GM19468 (cell line): ENCODE measurements at regions not wholly inside any gene's neighbourhood (a gene's known extent, or its start where the extent isn't known, plus 50 kb on each side); places are given as distances from the start of the nearest gene placed in this dataset.

ENCODE experiments used
- ATAC-seq: cut with Tn5 transposase; IDR thresholded peaks from one replicate; pipeline ENCODE4 v1.9.1; 2021; ENCODE audit warnings: mild to moderate bottlenecking, moderate library complexity, moderate number of reproducible peaks; ENCODE audit not compliant: unreplicated experiment; ENCODE audit errors: extremely low read depth

DNA sequence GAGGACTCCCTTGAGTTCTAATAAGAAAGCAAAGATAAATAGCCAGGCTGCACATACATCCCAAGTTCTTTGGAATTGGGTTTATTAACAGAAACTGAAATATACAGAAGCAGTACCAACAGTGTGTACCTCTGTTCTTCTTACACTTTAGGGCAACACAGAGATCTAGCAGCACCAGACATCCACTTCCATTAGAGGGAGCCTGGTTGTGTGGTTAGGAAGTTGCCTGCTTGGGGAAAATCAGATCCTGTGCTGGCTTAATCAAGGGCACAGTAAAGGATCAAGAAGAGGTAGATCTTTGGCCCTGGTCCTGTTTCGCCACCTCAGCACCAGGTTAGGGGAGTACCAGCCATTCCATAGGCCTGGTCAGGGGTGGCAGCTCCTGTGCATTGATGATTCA is 231.1 kb upstream of the ARHGAP24 start:
- ATAC-seq = no peak

DNA sequence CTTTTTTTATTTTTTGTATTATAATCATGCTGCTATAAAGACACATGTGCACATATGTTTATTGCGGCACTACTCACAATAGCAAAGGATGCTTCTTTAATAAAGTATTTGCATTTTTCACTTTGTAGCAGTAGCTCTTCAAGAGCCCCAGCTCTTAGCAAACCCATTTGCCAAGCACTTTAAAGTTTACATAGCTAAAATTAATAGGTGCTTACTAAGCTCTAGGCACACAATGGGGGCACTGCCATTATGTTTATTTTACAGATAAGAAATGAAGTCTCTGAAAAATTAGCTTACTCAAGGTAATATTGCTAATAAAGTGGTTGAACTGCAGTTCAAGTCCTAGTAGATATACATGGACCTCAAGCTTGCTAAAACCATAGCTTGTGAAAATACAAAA is 230.3 kb upstream of the ARHGAP24 start:
- ATAC-seq = no peak

- ATAC-seq = no peak
Measured at GRCh38 chr4:85246055-85246454, 228.9 kb upstream of the ARHGAP24 start.

- ATAC-seq = no peak
Measured at GRCh38 chr4:85250852-85251251, 224.1 kb upstream of the ARHGAP24 start.

DNA sequence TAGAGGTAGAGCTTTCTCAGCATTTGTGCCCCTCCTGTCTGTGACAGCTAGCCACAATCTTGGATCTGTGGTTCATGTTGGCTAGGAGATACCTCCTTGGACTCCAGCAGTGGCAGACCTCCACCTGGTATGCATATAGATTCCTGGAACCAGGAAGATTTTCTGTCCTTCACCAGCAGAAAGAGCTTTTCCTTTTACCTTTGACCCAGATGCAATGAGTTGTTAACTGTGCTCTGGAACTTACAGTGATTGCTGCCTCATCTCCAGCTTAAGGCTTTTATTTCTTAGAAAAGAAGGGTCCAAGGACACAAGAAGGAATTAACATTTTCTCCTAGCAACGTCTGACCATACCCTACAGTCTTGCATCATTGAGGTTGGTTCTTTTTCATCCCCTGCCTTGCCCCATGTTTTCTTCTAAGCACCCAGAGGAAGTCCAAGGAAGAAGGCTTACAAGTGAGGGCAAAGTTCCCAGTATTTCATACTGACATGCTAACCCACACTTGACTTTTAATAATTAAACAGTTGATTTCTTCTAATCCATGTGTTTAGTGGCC is 217.1 kb upstream of the ARHGAP24 start:
- ATAC-seq = no peak

- ATAC-seq = no peak
Measured at GRCh38 chr4:85260064-85260463, 214.9 kb upstream of the ARHGAP24 start.

DNA sequence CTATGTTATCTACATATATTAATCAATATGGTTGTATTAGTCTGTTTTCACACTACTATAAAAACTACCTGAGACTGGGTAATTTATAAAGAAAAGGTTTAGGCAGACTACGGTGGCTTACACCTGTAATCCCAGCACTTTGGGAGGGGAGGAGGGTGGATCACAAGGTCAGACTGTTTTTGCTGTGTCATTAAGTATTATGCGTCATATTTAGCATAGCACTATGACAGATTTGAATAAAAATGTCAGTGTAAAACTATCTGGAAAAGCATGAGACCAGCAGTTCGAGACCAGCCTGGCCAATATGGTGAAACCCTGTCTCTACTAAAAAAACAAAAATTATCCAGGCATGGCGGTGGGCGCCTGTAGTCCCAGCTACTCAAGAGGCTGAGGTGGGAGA is 209.7 kb upstream of the ARHGAP24 start:
- no peak for ATAC-seq

- no peak for ATAC-seq
Measured at GRCh38 chr4:85268188-85268587, 206.8 kb upstream of the ARHGAP24 start.

- no peak for ATAC-seq
Measured at GRCh38 chr4:85268961-85269360, 206.0 kb upstream of the ARHGAP24 start.

DNA sequence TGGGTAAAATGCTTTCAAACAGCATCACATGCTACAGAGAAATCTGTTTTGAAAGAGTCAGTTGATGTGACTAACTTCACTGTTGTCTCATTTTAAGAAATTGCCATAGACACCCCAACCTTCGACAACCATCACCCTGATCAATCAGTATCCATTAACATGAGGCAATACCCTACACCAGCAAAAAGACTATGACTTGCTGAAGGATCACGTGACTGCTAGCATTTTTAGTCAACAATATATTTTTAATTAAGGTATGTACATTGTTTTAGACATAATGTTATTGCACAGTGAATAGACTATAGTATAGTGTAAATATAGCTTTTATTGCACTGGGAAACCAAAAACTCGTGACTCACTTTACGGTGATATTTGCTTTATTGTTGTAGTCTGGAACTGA is 200.0 kb upstream of the ARHGAP24 start:
- ATAC-seq = no peak

DNA sequence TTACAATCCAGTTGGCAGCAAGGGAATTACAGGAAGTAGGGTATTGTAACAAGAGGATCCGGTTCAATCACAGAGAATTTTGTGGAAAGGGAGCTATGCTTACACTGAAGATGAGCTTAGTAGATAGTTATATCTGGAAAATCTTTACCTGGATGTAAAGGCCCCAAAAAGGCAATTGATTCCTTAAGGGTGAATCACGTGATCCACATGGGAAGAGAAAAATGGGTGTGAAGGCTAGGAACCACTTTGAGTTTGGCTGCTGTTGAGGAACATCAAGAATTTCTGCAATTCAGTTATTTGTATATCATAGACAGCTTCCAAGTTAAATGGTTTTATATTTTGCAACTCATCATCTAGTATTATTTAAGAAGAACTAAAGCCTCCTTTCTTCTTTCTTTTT is 194.0 kb upstream of the ARHGAP24 start:
- no peak for ATAC-seq

DNA sequence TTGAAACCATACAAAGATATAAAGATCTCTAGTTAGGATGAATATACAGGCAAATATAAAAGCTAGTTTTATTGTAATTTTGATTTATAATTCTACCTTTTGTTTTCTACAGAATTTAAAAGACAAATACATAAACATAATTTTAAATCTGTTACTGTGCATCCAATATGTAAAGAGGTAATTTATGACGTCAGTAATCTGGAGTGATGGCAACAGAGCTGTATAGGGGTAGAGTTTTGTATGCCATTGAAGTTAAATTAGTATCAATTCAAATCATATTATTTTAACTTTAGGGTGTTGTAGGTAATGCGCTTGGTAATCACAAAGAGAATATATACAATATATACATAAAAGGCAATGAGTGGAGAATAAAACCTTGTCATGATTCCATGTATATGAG is 183.7 kb upstream of the ARHGAP24 start:
- no peak for ATAC-seq

GRCh38 chr4:85298037-85298436 is 176.9 kb upstream of the ARHGAP24 start:
- no peak for ATAC-seq

DNA sequence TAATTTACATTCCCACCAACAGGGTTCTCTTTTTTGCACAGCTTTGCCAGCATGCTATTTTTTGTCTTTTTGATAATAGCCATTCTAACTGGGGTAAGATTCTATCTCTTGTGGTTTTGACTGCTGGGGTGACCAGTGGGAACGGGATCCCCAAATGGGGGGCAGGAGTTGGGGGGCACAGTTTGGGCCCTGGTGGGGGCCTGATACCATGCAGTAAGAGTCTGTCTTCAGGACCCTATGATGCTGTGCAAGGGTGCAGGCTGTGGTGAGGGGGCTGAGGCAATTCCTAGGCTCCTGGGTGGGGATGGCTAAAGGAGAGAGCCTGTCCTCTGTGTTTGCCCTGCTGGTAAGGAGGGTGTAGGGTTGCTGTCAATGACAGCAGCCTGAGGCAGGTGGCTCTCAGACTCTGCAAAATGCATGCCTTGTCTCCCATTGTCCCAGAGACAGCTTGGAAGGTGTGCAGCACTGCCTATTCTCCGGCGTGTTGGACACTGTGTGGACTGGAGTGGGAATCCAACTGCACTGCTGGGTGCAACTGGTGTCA is 172.7 kb upstream of the ARHGAP24 start:
- ATAC-seq = no peak

DNA sequence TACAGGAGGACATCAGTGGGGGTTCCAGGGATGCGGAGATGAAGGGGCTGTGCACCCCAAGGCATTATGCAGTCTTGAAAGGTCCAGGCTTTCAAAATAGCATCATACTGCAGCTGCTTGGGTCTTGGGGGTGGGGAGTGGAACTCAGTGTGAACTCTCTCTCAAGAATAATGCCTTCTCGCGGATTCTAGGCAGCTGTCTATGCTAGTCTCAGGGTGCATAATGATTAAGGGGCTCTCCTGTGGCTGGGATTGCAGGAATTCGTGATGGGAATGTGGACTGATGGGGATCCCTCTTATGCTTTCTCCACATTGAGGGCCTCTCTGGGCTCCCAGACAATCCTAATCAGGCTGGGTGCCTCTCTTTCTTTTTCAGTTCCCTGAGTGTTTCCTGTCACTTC is 172.2 kb upstream of the ARHGAP24 start:
- no peak for ATAC-seq

GRCh38 chr4:85318415-85318814 is 156.5 kb upstream of the ARHGAP24 start:
- ATAC-seq = no peak

DNA sequence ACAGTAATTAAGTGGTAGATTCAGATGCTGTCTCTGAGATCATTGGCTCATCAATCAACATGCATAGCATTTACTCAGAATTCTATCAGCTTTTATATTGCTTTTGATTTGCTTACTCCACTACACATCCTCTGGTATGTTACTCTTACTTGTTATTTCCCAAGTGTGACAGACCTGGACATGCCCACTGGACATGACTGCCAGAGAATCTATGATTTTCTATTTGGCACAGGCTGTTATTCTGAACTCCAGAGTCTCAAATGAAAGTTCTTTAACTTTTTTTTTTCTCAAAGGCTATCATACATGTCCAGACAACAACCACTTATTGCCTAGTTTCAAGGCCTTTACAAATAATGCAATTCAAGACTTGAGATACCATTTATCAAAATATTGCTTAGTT is 116.1 kb upstream of the ARHGAP24 start:
- no peak for ATAC-seq

DNA sequence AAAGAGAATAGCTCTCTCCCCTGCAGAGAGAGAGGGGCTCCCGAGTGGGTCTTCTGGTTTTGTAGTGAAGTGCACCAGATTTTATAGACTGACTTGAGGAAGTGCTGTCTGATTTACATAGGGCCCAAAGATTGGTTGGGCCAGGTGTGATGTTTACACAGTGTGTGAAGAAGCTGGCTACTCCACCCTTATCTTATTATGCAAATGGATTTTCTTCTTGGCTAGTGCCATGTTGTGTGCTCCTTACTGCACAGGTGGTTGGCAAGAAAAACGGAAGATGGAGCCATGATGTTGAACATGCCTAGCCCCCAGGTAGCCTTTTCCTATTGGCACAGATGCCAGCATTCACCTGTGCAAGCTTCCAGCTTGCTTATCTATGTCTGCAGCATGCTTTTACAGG is 112.4 kb upstream of the ARHGAP24 start:
- ATAC-seq = no peak

DNA sequence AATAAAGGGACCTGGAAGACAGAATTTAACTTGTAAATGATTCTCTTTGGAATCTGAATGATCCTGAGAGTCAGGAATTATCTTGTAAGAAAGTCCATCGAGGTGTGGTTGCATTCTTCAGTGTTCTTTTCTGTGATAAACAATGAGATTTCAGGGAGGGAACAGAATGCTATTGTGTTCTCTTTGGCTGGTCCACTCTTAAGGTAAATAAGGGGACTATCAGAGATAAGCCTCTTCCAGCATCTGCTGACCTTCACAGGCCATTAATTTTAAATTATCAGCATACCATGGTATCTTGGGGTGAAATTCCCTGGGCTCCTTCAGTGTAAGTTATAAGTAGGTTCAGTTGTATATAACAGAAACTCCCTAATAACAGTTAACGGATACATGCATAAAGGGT is 107.1 kb upstream of the ARHGAP24 start:
- no peak for ATAC-seq

GRCh38 chr4:85368240-85368639 is 106.7 kb upstream of the ARHGAP24 start:
- no peak for ATAC-seq

DNA sequence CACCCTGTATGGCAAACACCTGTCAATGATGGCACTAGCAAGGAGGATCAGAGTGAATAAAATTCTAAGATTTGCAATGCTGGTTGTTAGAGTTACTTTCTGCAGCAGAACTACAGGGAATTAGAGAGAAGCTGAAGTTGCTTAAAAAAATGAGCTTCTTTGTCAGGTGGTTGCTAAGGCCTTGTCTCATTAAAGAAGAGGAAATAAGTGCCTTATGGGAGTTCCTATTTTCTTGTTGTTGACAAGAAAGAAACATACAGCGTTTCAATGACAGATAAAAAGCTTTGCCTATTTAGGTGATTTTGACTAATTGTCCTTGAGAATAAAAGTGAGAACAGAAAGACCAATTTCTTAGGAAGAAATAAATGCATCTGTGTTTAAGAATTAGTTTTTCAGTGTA is 106.0 kb upstream of the ARHGAP24 start:
- ATAC-seq = no peak

DNA sequence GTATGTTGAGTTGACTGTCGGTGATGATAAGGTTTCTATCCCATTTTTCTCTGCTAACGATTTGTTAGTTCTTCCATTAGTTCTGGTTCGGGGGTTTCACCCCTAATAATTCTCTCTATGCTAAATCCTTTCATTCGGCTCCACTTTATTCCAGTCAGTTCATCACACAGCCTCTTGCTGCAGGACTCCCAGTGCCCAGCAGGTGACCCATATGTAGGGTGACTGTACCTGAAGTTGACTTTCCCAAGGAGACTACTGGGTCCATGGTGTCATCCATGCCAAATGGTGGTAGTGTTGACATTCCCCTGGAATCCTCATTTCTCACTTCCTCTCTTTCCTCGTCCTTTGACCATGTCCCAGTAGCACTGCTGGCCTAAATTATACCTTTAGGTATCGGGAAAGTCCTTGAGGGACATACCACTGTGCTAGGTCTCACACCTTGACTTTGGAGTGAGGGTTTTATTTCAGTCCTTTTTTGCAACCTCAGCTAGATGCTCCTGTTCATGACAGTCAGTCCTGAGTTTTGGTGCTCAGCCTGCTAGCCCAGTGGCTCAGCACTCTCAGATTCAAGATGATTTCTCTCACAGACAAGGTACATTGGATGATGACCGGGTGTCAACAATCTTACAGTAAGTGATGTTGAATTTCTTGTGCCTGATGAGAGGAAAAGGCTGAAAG is 105.1 kb upstream of the ARHGAP24 start:
- no peak for ATAC-seq
